ENCODE measurements at regions not wholly inside any gene's neighbourhood (a gene's known extent, or its start where the extent isn't known, plus 50 kb on each side); places are given as distances from the start of the nearest gene placed in this dataset.

GRCh38 chr6:81987293-81987692 lies 234.8 kb upstream of the TENT5A start:
- TF ChIP-seq CTCF (IDR thresholded peaks at IDR 0.05; ENCODE audit: extremely low read depth in 1 of 2, insufficient read depth in 1 of 2, low read depth in 1 of 2, low read length in 2 of 2) (no peak), POLR2AphosphoS5 (IDR thresholded peaks at IDR 0.05; ENCODE audit: insufficient read depth, low read depth, low read length) (no peak), MAX (IDR thresholded peaks at IDR 0.05; ENCODE audit: insufficient read depth, insufficient read length) (no peak), EZH2 (IDR thresholded peaks at IDR 0.05; ENCODE audit: borderline replicate concordance, low read depth, low read length, severe bottlenecking) (no peak)

Data from endothelial cell of umbilical vein (primary cell).